ENCODE measurements at regions not wholly inside any gene's neighbourhood (a gene's known extent, or its start where the extent isn't known, plus 50 kb on each side); places are given as distances from the start of the nearest gene placed in this dataset.

DNA sequence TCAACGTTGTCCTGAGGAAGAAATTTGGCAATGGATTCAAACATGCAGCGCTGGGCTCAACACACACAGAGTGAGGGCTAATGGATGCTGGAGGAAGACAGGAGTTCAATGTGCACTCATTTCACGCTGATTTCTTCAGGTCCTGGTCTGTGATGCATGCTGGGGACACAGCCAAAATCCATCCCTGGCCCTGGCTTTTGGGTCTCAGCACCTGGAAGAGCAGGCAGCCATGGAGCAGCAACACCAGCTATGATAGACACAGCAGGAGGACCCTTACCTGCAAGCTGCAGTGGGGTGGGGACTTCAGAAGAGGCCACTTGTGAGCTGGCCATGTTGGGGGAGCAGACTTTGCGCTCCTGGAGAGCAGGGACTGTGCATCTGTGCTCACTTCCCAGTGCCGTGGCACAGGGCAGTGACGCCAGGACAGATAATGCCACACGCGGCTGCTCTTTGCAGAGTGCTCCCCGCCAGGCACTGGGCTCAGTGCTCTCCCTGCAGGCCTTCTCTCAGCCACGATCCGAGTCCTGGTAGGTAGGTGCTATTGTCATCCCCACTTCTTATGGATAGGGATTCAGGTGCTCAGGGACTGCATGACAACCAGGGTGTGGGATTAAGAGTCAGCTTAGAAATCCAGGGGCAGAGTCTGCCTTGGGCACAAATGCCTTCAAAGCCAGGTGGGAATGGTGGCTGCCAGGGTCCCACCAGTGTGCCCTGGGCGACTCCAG lies 138.8 kb upstream of the UNC5B start:
- no peaks in the 10 kb centered on the region for H3K9me3 ChIP-seq (replicated peaks; ENCODE audit: control insufficient read depth, low read depth, low read length)
- H3K4me1 ChIP-seq (ENCODE audit: control insufficient read depth, insufficient read depth, low read length): peaks cover 49% of the 10 kb centered on the region
- no peak for DNase-seq
- peaks cover 8% of the 10 kb centered on the region for H3K27me3 ChIP-seq (ENCODE audit: control insufficient read depth, insufficient read depth, low read length)
- WGBS (ENCODE audit: insufficient coverage): 88% methylated on average over 11 of the region's 12 CpGs
- no peak overlapping the region for H3K4me3 ChIP-seq (ENCODE audit: low read length)
- H3K36me3 ChIP-seq (ENCODE audit: control insufficient read depth, insufficient read depth, low read length): no peaks in the 10 kb centered on the region
- no peak overlapping the region for H3K27ac ChIP-seq (ENCODE audit: low read length)

DNA sequence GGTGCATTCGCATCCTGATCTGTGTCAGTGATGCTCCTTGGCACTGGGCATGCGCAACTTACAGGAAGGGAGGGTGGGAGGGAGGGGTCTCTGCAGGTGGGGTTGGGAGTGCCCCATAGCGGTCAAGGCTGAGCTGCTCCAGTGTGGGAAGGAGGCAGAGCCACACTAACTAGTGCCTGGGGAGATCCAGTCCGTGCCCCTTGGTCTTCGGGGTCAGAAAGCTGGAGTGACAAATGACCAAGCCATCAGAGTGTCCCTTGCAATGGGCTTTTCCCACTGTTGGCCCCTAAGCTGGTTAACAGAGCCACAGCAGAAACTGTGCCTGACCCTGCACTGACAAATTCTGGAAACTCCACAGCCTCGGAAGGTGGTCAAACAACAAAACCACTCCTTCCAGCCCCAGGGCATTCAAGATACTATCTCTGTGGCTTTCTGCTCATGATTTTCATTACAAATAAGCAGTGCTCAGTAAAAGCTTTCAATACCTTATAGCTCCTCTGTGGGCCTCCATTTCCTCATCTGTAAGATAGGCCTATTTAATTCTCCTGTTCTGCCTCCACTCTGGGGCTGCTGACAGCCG lies 138.1 kb upstream of the UNC5B start:
- 73% methylated on average over 7 of the region's 7 CpGs for WGBS (ENCODE audit: insufficient coverage)
- H3K36me3 ChIP-seq (ENCODE audit: control insufficient read depth, insufficient read depth, low read length): no peaks in the 10 kb centered on the region
- DNase-seq: no peak
- H3K27ac ChIP-seq (ENCODE audit: low read length): no peak overlapping the region
- H3K27me3 ChIP-seq (ENCODE audit: control insufficient read depth, insufficient read depth, low read length): peaks cover 8% of the 10 kb centered on the region
- peaks cover 42% of the 10 kb centered on the region for H3K4me1 ChIP-seq (ENCODE audit: control insufficient read depth, insufficient read depth, low read length)
- H3K9me3 ChIP-seq (replicated peaks; ENCODE audit: control insufficient read depth, low read depth, low read length): no peaks in the 10 kb centered on the region
- no peak overlapping the region for H3K4me3 ChIP-seq (ENCODE audit: low read length)

DNA sequence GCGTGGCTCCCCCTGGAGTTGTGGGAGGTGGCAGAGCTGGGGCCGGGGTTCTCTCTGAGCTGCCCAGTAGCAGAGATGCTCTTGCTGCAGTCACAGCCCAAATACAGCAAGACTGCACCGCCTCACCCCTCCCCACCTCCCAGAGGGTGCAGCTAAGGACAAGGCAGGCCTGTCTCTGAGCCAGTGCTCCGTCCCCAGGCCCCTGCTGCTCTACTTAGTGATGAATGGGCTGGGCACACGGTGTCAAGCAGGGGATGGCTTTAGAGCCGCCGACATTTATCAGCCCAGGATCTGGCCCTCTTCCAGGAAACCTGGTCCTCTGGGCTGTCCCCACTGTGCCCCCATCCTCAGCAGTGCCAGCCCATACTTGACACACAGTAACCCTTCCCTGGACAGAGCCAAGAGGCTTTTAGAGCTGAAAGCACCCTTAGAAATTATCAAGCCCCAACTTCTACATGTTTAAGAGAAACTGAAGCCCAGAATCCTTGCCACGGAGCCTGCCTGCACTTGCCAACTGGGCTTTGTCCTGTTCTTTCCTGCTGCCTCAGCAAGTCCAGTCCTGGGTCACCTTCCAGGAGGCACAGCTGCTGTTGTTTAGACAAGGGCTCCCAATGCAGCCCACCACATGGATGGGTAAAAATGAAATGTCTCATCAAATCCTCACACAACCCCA lies 137.1 kb upstream of the UNC5B start:
- 36% methylated on average over 6 of the region's 8 CpGs for WGBS (ENCODE audit: insufficient coverage)
- H3K4me1 ChIP-seq (ENCODE audit: control insufficient read depth, insufficient read depth, low read length): peaks cover 39% of the 10 kb centered on the region
- peaks cover 8% of the 10 kb centered on the region for H3K27me3 ChIP-seq (ENCODE audit: control insufficient read depth, insufficient read depth, low read length)
- no peaks in the 10 kb centered on the region for H3K36me3 ChIP-seq (ENCODE audit: control insufficient read depth, insufficient read depth, low read length)
- H3K4me3 ChIP-seq (ENCODE audit: low read length): no peak overlapping the region
- no peak overlapping the region for H3K27ac ChIP-seq (ENCODE audit: low read length)
- DNase-seq: peak; percentile 24
- H3K9me3 ChIP-seq (replicated peaks; ENCODE audit: control insufficient read depth, low read depth, low read length): no peaks in the 10 kb centered on the region

DNA sequence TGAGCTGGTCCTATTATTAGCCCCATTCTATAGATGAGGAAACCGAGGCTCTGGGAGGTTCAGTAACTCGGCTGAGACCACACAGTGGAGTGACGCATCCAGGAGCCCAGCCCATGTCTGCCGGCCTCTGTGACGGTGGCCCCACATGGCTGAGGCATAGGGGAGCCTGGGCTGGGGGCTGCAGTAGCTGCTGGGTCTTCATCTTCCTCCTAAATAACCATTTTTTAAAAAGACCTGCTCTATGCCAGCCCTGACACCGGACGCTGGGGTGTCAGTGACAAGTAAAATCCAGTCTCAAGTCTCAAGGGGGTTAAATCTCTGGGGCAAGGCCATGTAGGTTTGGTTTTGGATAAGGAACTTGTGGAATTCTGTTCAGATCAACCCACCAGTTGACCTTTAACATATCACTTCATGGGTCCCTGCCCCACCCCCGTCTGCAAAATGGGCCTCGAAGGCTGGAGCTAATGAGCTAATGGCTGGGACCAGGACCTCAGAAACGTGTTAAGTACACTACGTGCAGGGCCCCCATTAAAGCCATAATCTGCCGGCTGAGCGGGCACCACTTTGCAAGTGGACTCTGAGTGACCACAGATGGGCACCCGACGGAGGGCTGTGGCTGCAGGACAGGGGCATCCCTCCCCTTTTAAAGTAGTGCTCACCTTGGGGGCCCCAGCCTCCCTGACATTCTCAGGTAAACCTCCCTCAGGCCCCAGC lies 136.5 kb upstream of the UNC5B start:
- WGBS (ENCODE audit: insufficient coverage): 53% methylated on average over 8 of the region's 15 CpGs
- Histone ChIP-seq H3K27ac (ENCODE audit: low read length) (no peak overlapping the region), H3K27me3 (ENCODE audit: control insufficient read depth, insufficient read depth, low read length) (peaks cover 8% of the 10 kb centered on the region), H3K36me3 (ENCODE audit: control insufficient read depth, insufficient read depth, low read length) (no peaks in the 10 kb centered on the region), H3K4me1 (ENCODE audit: control insufficient read depth, insufficient read depth, low read length) (peaks cover 44% of the 10 kb centered on the region), H3K4me3 (ENCODE audit: low read length) (no peak overlapping the region), H3K9me3 (replicated peaks; ENCODE audit: control insufficient read depth, low read depth, low read length) (no peaks in the 10 kb centered on the region)
- no peak for DNase-seq

DNA sequence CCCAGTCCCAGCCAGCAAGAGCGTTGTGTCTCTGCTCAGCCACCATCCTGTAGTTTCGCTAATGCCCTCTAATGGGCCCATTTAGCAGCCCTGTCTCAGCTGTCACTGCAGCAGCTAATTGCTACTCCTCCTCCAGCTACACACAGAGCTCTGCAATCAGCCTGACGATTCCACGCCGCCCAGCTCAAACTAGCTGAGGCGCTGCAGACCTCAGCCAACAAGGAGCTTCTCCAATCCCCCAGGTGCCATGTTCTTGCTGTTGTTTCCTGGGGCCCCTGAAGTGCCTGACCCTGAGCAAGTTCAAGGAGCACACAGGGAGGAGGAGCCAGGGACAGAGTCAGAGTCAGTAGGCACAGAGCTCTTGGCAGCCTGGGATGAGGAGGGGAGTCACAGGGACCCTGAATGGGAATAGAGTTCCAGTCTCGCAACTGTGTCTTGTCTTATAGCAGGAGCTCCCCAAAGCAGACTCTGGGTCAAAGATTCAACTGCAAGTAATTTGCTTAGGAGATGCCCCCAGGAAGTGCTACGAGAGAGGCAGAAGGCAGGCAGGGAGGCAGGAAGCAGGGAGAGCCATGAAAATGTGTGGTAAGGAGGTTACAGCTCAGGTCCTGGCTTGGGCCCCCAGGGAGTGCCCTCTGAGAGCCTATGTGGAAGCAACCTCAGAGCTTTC lies 135.8 kb upstream of the UNC5B start:
- Histone ChIP-seq H3K4me3 (ENCODE audit: low read length) (no peak overlapping the region), H3K27me3 (ENCODE audit: control insufficient read depth, insufficient read depth, low read length) (peaks cover 8% of the 10 kb centered on the region), H3K9me3 (replicated peaks; ENCODE audit: control insufficient read depth, low read depth, low read length) (no peaks in the 10 kb centered on the region), H3K4me1 (ENCODE audit: control insufficient read depth, insufficient read depth, low read length) (peaks cover 43% of the 10 kb centered on the region), H3K27ac (ENCODE audit: low read length) (no peak overlapping the region), H3K36me3 (ENCODE audit: control insufficient read depth, insufficient read depth, low read length) (no peaks in the 10 kb centered on the region)
- no peak for DNase-seq
- 48% methylated on average over 8 of the region's 8 CpGs for WGBS (ENCODE audit: insufficient coverage)

GRCh38 chr10:71077143-71077581 lies 135.2 kb upstream of the UNC5B start:
- Histone ChIP-seq H3K4me3 (ENCODE audit: low read length) (no peak overlapping the region), H3K27me3 (ENCODE audit: control insufficient read depth, insufficient read depth, low read length) (peaks cover 8% of the 10 kb centered on the region), H3K4me1 (ENCODE audit: control insufficient read depth, insufficient read depth, low read length) (peaks cover 38% of the 10 kb centered on the region), H3K9me3 (replicated peaks; ENCODE audit: control insufficient read depth, low read depth, low read length) (no peaks in the 10 kb centered on the region), H3K36me3 (ENCODE audit: control insufficient read depth, insufficient read depth, low read length) (no peaks in the 10 kb centered on the region), H3K27ac (ENCODE audit: low read length) (no peak overlapping the region)
- 56% methylated on average over 8 of the region's 8 CpGs for WGBS (ENCODE audit: insufficient coverage)
- no peak for DNase-seq

DNA sequence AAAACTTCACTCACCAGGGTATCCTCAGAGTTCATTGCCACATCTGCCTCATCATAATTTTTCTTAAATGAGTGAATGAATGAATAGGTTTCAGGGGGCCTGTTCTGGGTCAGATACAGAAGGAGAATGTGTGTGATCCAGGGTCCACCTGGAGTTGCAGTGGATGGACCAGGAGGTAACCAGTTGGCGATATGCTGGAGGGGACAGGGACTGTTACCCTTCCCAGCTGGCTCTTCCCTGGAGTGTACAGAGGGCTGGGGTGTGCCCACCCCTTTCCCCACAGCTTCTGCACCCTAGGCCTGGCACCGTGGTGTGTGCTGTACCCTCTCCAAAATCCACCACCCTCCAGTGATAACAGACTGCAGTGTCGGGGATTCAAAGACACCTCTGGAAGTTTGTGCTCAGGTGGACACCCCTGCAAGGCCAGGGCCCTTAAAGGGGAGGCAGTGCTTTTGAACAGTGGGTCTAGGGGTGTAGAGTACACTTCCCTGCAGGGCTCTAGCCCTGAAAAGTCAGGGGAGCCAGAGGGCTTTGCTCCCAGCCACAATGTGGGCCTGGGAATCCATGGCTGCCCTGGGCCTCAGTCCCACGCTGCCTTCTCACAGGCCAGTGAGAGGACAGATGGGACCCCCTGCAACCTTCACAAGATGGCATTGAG lies 134.4 kb upstream of the UNC5B start:
- H3K9me3 ChIP-seq (replicated peaks; ENCODE audit: control insufficient read depth, low read depth, low read length): no peaks in the 10 kb centered on the region
- no peak overlapping the region for H3K27ac ChIP-seq (ENCODE audit: low read length)
- H3K4me3 ChIP-seq (ENCODE audit: low read length): no peak overlapping the region
- peaks cover 8% of the 10 kb centered on the region for H3K27me3 ChIP-seq (ENCODE audit: control insufficient read depth, insufficient read depth, low read length)
- WGBS (ENCODE audit: insufficient coverage): 90% methylated on average over 2 of the region's 4 CpGs
- DNase-seq: no peak
- no peaks in the 10 kb centered on the region for H3K36me3 ChIP-seq (ENCODE audit: control insufficient read depth, insufficient read depth, low read length)
- H3K4me1 ChIP-seq (ENCODE audit: control insufficient read depth, insufficient read depth, low read length): peaks cover 30% of the 10 kb centered on the region

- H3K4me3 ChIP-seq (ENCODE audit: low read length): no peak overlapping the region
- H3K27me3 ChIP-seq (ENCODE audit: control insufficient read depth, insufficient read depth, low read length): peaks cover 8% of the 10 kb centered on the region
- no peaks in the 10 kb centered on the region for H3K36me3 ChIP-seq (ENCODE audit: control insufficient read depth, insufficient read depth, low read length)
- H3K9me3 ChIP-seq (replicated peaks; ENCODE audit: control insufficient read depth, low read depth, low read length): no peaks in the 10 kb centered on the region
- H3K27ac ChIP-seq (ENCODE audit: low read length): no peak overlapping the region
- DNase-seq: no peak
- 90% methylated on average over 12 of the region's 14 CpGs for WGBS (ENCODE audit: insufficient coverage)
- H3K4me1 ChIP-seq (ENCODE audit: control insufficient read depth, insufficient read depth, low read length): peaks cover 24% of the 10 kb centered on the region
These were observed 133.8 kb upstream of the UNC5B start for GRCh38 chr10:71078454-71079145.

- DNase-seq: no peak
- no peak overlapping the region for H3K27ac ChIP-seq (ENCODE audit: low read length)
- 76% methylated on average over 9 of the region's 12 CpGs for WGBS (ENCODE audit: insufficient coverage)
- H3K36me3 ChIP-seq (ENCODE audit: control insufficient read depth, insufficient read depth, low read length): no peaks in the 10 kb centered on the region
- peaks cover 5% of the 10 kb centered on the region for H3K27me3 ChIP-seq (ENCODE audit: control insufficient read depth, insufficient read depth, low read length)
- H3K4me1 ChIP-seq (ENCODE audit: control insufficient read depth, insufficient read depth, low read length): peaks cover 20% of the 10 kb centered on the region
- H3K9me3 ChIP-seq (replicated peaks; ENCODE audit: control insufficient read depth, low read depth, low read length): no peaks in the 10 kb centered on the region
- no peak overlapping the region for H3K4me3 ChIP-seq (ENCODE audit: low read length)
These were observed 132.5 kb upstream of the UNC5B start for GRCh38 chr10:71079761-71080380.
